K562 (cell line): ENCODE measurements at regions not wholly inside any gene's neighbourhood (a gene's known extent, or its start where the extent isn't known, plus 50 kb on each side); places are given as distances from the start of the nearest gene placed in this dataset.

Source experiments
- EGR1 ChIP-seq: fragments of 450-650 bp; conservative IDR thresholded peaks from 2 replicates; pipeline ENCODE4 v1.6.1; 2017; ENCODE audit warnings: mild to moderate bottlenecking
- UBTF ChIP-seq, 2 experiments: IDR thresholded peaks; 2 replicates each; pipeline ENCODE4 v1.6.1; 2012; ENCODE audit warnings: improper control_type of control experiment in 2 of 2, low read depth in 2 of 2, low read length in 2 of 2, borderline replicate concordance in 1 of 2
- ZBTB49 ChIP-seq: sonication (generic); formaldehyde crosslinking; IDR thresholded peaks from 2 replicates; pipeline ENCODE4 v1.8.0; 2022; ENCODE audit warnings: missing genetic modification reagents, mild to moderate bottlenecking, borderline replicate concordance
- TF ChIP-seq, protein P1 (sequence below): fragments of 250-450 bp; sonication (Bioruptor Pico); IDR thresholded peaks from 2 replicates; pipeline ENCODE4 v1.8.0; 2021; ENCODE audit warnings: borderline replicate concordance, mild to moderate bottlenecking, moderate library complexity; ENCODE audit not compliant: poor library complexity, severe bottlenecking

GRCh38 chrX:88903989-88904718 is 157.1 kb downstream of the CPXCR1 start:
- no peak for TF ChIP-seq EGR1
- no peak for TF ChIP-seq ZBTB49
- no peak for TF ChIP-seq UBTF (IDR thresholded peaks at IDR 0.05; ENCODE audit: borderline replicate concordance in 1 of 2, low read depth in 2 of 2, low read length in 2 of 2)
- TF ChIP-seq, protein P1, sequence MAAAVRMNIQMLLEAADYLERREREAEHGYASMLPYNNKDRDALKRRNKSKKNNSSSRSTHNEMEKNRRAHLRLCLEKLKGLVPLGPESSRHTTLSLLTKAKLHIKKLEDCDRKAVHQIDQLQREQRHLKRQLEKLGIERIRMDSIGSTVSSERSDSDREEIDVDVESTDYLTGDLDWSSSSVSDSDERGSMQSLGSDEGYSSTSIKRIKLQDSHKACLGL: no peak
